HG02840 (cell line): ENCODE measurements at regions not wholly inside any gene's neighbourhood (a gene's known extent, or its start where the extent isn't known, plus 50 kb on each side); places are given as distances from the start of the nearest gene placed in this dataset.

Source experiments
- ATAC-seq: cut with Tn5 transposase; IDR thresholded peaks from one replicate; pipeline ENCODE4 v1.9.1; 2021; ENCODE audit warnings: mild to moderate bottlenecking, moderate library complexity, moderate number of reproducible peaks; ENCODE audit not compliant: unreplicated experiment, low FRiP score

- no peak for ATAC-seq
Observed at GRCh38 chr5:166331521-166331920, 1959.9 kb upstream of the WWC1 start.

- ATAC-seq, result no peak
Observed at GRCh38 chr5:166338801-166339200, 1952.6 kb upstream of the WWC1 start.

GRCh38 chr5:166340039-166340438 is 1951.4 kb upstream of the WWC1 start:
- ATAC-seq, result no peak

- ATAC-seq, result no peak
Observed at GRCh38 chr5:166341740-166342337, 1949.6 kb upstream of the WWC1 start.

GRCh38 chr5:166342402-166342801 is 1949.0 kb upstream of the WWC1 start:
- ATAC-seq, result no peak

GRCh38 chr5:166346726-166347374 is 1944.6 kb upstream of the WWC1 start:
- no peak for ATAC-seq

GRCh38 chr5:166349046-166349445 is 1942.4 kb upstream of the WWC1 start:
- ATAC-seq, result no peak

- ATAC-seq, result no peak
Observed at GRCh38 chr5:166353580-166353979, 1937.9 kb upstream of the WWC1 start.

GRCh38 chr5:166354332-166354731 is 1937.1 kb upstream of the WWC1 start:
- ATAC-seq, result no peak

- ATAC-seq, result no peak
Observed at GRCh38 chr5:166356096-166356495, 1935.3 kb upstream of the WWC1 start.

- no peak for ATAC-seq
Observed at GRCh38 chr5:166358127-166358830, 1933.2 kb upstream of the WWC1 start.

- ATAC-seq, result no peak
Observed at GRCh38 chr5:166363087-166363760, 1928.2 kb upstream of the WWC1 start.

GRCh38 chr5:166365164-166365563 is 1926.3 kb upstream of the WWC1 start:
- ATAC-seq, result no peak

- no peak for ATAC-seq
Observed at GRCh38 chr5:166367391-166367790, 1924.1 kb upstream of the WWC1 start.

GRCh38 chr5:166369346-166369745 is 1922.1 kb upstream of the WWC1 start:
- ATAC-seq, result no peak

GRCh38 chr5:166369807-166370206 is 1921.6 kb upstream of the WWC1 start:
- no peak for ATAC-seq

GRCh38 chr5:166370928-166371690 is 1920.3 kb upstream of the WWC1 start:
- ATAC-seq, result no peak

- ATAC-seq, result no peak
Observed at GRCh38 chr5:166373817-166374216, 1917.6 kb upstream of the WWC1 start.

- no peak for ATAC-seq
Observed at GRCh38 chr5:166377756-166378155, 1913.7 kb upstream of the WWC1 start.

- no peak for ATAC-seq
Observed at GRCh38 chr5:166379517-166379916, 1911.9 kb upstream of the WWC1 start.

- ATAC-seq, result no peak
Observed at GRCh38 chr5:166382031-166382430, 1909.4 kb upstream of the WWC1 start.
